Stimulated activated CD8-positive, alpha-beta memory T cell treated with anti-CD3 and anti-CD28 coated beads, Interleukin-4, amount 100 ng/mL, for 1 hour (primary cell): ENCODE measurements at regions not wholly inside any gene's neighbourhood (a gene's known extent, or its start where the extent isn't known, plus 50 kb on each side); places are given as distances from the start of the nearest gene placed in this dataset.
"Not testable (repeated sequence)": the region's sequence is repeated elsewhere in the genome, so short reads cannot be mapped to it uniquely, and the experiment has no call there.

Experiments used
- DNase-seq, 2 donors: peaks; one replicate each; pipeline ENCODE4 v3.0.0-alpha.2; 2020; ENCODE audit warnings: low read depth in 2 of 2, low spot score in 1 of 2

DNA sequence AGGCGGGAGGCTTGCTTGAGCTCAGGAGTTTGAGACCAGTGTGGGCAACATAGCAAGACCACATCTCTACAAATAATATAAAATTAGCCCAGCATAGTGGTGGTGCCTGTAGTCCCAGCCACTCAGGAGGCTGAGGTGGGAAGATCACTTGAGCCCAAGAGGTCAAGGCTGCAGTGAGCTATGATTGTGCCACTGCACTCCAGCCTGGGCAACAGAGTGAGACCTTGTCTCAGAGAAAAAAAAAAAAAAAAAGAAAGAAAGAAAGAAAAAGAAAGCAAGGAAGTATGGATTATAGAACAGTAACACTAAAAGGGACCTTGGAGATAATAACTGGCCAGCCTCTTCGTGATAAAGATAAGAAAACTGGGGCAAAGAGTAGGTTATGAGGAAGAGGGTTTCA is 130.4 kb downstream of the PLCE1 start:
- DNase-seq, result not testable (repeated sequence)

GRCh38 chr10:94125268-94125667 is 131.5 kb downstream of the PLCE1 start:
- not testable (repeated sequence) for DNase-seq

DNA sequence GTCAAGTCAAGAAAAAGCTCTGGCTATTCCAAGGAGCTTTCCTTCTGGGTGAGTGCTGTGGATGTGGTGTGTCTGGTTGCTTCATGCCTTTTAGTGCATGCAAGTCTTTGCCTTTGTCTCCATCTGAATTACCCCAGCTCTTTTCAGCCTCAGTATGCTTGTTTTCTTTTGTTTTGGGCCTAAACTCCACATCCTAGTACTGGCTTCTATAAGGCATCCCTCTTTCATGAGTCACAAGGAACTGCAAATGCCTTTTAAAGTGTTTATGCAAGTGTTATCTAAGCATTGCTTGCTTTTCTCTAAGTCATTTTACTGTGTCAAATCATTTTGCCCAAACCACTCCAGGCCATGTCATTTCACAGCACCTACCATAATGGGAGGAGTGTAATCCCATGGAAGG is 132.1 kb downstream of the PLCE1 start:
- no peak for DNase-seq

GRCh38 chr10:94129393-94130130 is 135.8 kb downstream of the PLCE1 start:
- DNase-seq, result no peak

GRCh38 chr10:94131885-94132284 is 138.2 kb downstream of the PLCE1 start:
- no peak for DNase-seq

- no peak for DNase-seq
Observed at GRCh38 chr10:94133239-94133638, 139.5 kb downstream of the PLCE1 start.

DNA sequence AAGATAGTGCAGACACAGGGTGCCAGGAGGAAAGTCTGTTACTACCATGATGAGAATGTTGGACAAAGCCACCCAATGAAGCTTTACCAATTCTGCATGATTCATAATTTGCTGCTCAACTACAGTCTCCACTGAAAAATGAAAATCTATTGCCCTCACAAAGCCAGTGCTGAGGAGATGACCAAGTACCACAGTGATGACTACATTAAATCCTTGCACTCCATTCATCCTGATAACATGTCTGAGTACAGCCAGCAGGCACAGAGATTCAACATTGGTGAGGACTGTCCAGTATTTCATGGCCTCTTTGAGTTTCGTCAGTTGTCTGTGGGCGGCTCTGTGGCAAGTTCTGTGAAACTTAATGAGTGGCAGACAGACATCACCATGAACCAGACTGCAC is 144.0 kb downstream of the PLCE1 start:
- no peak for DNase-seq

GRCh38 chr10:94138391-94138790 is 144.7 kb downstream of the PLCE1 start:
- DNase-seq, result no peak

DNA sequence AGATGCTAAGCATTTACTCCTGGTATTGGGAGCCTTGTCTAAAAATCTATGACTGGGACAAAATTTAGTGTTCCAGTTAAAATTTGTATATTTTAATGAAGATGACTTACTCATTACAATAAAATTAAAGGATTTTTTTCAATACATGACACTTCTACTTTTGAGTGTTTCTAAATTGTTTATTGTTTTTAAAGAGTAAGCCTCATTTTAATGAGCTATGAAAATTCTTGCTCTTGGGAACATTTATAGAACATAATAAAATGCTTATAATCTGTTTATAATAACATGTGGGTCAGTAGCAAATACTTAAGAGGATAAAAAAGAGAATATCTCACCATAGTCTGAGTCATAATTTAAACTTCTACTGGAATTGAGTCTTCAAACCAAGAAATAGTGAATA is 149.5 kb downstream of the PLCE1 start:
- DNase-seq, result no peak

GRCh38 chr10:94146313-94146712 is 152.6 kb downstream of the PLCE1 start:
- DNase-seq, result no peak

DNA sequence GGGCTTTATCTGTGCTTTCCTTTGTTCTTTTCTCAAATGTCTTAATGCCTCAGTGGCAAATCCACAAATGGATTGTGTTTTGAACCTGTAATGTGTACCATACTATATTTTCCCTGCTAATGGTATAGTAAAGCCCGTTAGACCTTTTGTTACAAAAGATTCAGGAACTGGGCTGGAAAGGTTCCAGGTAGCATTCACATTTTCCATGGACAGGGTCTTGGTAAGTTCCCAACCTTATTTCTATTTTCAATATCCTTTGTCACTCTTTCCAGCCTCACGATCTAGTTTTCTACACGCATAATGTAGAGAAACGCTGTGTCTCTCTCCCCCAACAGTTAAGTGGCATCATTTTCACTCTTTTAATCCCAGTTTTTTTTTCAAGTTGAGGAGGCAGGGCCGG is 153.0 kb downstream of the PLCE1 start:
- DNase-seq, result no peak

DNA sequence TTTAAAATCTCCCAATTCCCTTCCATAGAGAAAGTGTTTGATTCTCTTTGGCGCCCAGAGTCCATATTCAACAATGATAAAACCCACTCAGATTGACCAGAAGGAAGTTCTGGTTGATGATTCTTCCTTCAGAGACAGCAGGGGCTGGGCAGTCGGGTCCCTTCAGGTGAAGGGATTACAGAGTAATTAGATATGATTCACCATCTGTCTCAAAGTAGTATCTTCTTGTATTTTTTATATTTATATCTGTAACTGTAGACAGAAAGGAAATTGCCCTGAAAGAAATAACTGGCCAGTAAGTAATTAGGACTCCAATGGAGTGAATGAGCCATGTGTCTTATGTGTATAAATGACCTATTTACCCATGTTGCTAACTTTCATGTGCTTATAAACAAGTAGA is 156.0 kb downstream of the PLCE1 start:
- no peak for DNase-seq

DNA sequence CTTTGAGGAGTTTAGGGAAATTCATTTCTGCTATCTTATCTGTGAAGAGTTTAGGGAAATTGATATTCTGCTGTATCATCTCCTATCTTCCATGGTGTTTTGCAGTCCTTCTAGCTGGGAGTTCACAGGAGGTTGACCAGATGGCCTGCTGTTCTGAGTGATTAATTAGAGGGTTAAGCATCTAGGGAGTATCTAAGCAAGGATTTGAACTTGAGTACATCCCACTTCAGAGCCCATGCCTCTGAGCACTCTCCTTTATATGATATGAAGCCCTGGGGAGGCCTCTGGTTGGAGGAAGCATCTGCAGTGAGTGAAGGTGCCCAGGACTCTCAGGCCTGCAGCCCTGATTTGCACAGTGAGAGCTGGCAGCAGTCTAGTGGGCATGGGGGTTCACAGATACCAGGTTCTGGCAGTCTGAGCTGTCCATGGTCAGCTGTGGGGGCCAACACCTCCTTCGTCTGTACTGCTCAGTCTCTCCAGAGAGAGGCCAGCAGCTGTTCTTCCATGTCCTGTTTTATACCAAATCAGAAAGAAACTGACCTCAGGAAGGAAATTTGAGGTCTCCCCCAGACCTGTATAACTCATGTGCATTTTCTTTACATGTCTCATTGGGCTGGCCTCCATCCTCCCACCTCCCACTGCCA is 156.9 kb downstream of the PLCE1 start:
- no peak for DNase-seq

DNA sequence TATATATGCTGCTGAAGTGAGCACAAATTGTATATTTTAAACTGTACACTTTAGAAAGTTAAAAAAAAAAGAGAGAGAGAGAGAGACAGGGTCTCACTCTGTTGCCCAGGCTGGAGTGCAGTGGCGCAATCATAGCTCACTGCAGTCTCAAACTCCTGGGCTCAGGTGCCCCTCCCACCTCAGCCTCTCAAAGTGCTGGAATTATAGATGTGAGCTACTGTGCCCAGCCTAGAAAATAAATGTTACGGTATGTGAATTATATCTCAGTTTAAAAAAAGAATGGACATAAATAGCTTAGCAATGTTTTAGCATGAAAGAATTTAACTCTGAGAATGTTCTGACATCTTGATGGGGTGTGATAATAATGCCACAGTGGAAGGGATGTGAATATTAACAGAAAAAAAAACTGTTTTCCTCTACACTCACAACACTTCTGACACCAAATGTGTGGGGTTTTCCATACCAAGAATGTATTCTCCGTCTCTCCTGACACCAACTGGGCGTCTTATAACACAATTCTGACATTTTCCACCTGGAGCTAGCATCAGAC is 162.1 kb downstream of the PLCE1 start:
- no peak for DNase-seq

DNA sequence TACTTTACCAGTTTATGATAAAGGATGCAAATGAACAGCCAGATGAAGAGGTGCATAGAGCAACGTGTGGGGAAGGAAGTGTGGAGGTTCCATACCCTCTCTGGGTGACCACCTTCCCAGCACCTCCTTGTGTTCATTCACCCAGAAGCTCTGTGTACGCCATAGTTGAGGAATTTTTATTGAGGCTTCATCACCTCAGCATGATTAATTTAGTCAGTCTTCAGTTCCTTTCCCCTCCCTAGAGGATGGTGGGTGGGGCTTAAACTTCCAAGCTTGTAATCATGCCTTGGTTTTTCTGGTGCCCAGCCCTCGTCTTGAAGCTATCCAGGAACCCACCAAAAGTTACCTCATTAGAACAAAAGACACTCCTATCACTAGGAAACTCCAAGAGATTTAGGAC is 162.7 kb downstream of the PLCE1 start:
- no peak for DNase-seq

DNA sequence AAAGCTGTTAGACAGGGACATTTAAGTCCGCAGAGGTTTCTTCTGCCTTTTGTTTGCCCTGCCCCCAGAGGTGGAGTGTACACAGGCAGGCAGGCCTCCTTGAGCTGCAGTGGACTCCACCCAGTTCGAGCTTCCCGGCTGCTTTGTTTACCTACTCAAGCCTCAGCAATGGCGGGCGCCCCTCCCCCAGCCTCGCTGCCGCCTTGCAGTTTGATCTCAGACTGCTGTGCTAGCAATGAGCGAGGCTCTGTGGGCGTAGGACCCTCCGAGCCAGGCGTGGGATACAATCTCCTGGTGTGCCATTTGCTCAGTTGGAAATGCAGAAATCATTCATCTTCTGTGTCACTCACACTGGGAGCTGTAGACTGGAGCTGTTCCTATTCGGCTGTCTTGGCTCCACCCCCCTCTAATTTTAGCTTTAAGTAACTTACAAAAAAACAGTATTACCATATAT is 171.5 kb downstream of the PLCE1 start:
- DNase-seq, result not testable (repeated sequence)

DNA sequence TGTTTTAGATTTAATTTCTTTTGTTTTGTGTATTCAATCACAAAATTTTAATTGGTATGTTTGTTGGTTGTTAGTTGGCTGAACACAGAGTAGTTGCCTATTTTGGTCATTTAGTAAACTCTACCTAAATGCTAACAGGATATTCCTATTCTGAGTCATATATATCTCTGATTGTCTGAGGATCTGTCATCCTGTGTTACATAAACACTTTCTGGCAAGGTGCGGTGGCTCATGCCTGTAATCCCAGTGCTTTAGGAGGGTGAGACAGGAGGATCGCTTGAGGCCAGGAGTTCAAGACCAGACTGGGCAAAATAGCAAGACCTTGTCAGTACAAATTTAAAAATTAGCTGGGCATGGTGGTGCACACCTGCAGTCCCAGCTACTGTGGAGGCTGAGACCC is 178.6 kb downstream of the PLCE1 start:
- DNase-seq, result no peak

- DNase-seq, result no peak
Observed at GRCh38 chr10:94173594-94173993, 179.9 kb downstream of the PLCE1 start.

DNA sequence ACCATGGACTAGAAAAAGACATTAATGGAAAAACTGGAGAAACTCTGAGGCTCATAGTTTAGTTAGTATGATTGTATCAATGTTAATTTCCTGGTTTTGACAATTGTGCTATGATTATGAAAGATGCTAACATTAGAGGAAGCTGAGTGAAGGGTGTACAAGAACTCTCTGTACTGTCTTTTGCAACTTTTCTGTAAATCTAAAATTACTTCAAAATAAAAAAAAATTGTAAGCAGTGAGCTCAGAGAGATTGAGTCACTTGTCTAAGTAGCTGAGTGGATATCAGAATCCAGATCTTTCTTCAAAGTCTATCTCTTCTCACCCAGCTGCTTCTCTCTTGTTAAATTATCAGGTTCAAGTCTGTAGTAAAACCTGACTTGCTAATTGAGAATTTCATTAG is 181.1 kb downstream of the PLCE1 start:
- no peak for DNase-seq

DNA sequence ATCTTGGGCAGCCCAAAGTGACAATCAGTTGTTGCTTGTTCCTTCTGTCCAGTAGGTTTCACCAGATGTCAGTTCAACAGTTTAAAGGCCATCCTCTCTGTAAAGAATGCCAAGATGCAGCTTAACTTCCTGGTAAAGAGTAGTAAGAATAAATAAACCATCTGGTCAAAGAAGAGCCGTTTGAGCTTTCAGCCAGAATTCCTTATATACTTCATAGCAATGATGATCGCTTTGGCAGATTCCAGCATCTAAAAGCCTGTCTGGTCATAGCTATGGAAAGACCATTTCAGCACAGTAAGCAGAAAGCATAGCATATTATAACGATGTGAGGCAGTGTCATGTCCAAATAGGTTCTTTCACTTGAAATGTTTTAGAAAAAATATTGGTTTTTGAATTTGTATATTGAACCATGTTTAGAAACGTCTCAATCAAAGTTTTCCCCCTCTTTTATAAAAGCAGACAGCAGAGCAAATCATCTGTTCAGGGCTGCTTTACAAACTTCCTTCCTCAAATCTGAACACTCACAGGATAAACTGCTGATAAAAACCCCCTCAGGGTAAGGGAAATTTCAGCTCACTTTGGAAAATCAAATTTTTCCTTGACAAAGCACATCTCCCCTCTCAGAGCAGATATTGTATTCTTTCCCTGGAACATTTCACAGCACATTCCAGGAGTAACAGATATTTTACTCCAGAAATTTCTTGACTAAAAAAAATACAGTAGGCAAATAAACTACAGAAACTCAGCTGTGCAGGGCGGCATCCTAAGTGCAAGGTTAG is 184.1 kb downstream of the NOC3L start:
- DNase-seq, result no peak

DNA sequence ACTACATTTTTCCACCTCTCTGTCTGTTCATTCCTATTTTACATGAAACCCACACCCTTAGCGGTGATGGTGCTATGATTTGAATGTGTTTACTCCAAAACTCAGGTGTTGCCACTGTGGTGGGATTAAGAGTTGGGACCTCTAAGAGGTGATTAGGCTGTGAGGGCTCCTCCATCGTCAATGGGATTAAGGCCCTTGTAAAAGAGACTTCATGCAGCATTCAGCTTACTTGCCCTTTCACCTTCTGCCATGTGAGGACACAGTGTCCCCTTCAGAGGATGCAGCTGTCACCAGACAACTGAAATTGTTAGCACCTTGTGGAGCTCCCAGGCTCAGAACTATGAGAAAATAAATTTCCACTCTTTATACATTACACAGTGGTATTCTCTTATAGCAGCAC is 182.2 kb downstream of the NOC3L start:
- no peak for DNase-seq
